ENCODE measurements at regions not wholly inside any gene's neighbourhood (a gene's known extent, or its start where the extent isn't known, plus 50 kb on each side); places are given as distances from the start of the nearest gene placed in this dataset.
A peak's percentile ranks its signal among the peaks of the same experiment; 100 is the strongest.

DNA sequence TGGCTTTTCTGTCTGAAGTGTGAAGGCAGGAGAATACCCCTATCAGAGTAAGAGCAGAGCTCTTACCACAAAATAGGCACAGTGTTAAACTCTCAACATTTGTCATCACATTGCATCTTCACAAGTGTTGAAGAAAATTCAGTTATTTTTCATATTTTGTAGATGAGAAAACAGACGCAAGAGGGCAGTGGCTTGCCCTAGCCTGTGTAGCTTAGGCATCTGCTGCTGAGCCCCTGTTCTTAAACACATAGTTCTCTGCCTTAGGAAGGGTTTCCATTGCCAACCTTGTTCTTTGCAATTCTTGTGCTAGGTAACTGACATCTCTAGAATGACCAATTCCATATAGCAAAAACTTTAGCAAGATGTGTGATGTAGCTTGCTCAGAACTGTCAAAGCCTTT lies 112.7 kb upstream of the RMDN2 start:
- DNase-seq, result no peak

DNA sequence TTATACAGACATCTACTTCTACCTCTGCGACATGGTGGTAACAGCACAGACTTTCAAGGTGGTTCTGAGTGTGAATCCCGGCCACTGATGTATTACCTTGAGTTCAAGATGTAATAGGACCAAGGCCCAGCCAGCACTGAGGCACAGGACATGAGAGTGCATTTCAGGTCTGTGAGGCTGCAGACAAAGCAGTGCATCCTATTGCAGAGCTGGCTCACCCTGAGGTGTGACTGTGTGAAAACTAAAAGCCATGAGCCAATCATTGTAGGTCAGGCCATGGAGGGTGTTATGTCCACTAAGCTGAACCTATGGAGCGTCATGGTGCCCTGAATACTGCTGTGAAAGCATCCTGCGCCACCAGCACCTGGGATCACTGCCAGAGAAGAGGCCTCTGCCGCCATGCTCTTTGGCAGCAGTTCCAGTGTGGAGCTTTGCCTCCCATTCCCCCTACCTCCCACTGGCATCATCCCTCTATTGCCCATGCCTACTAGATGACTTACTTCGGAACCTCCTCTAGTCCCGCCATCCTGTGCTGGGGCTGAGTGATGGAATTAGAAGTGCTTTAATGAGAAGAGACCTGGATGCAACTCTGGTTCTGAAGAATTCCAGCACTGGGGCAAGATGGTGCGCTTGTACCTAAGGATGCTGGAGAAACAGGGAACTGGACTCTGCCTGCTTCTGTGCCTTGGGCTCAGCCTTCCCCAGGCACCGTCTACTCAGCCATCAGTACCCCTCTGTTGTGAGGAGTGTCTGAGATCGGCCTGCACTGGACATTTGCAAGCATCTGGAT lies 112.0 kb upstream of the RMDN2 start:
- DNase-seq, result no peak

DNA sequence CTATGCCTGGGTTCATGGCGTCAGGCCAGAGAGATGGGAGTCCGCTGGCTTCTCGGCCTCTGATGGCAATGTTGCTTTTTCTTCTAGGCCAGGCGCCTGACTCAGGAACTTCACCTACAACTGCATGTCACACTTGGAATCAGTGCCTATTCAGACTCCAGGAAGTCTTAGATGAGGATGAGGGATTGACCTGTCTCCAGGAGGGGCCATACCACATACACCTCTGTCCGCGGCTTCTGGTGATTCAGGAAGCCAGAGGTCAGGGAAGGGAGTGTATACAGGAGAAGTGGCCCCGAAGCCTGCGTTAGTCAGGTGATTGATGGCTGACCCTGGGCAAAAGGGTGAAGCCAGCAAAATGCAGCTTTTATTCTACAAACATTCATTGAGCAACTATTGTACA lies 109.1 kb upstream of the RMDN2 start:
- no peak for DNase-seq

DNA sequence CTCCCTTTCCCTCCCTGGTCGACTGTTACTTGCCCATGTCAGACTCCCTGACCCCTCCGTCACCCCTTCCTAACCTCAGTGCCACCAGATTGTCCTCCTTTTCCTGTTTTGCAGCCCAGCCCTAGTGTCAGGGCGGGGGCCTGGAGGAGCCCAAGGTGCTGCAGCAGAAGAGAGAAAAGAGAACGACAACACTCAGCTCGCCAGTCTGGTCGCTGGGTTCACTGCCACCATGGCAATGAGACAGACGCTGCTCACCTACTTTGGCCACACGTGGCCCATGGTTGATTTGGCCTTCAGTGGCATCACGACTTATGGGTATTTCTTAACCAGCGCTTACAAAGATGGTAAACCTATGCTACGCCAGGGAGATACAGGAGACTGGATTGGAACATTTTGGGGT lies 108.4 kb upstream of the RMDN2 start:
- no peak for DNase-seq

DNA sequence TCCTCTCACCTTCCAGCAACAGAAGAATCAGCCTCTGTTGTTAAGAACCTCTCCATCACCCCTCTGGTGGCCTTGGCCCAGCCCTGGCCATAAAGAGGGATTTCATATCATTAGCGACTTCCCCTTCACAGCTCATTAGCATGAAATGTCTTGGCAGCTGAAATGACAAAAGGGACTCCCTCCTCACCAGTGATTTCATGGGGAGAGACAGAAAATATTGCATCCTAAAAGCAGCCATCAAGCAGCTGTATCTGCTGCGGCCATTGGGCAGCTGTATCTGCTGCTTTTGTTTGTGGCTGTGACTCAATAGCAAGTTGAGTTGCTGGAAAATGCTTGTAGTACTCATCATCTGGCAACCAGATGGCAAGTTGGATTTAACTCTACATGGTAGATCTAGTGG lies 105.9 kb upstream of the RMDN2 start:
- no peak for DNase-seq

GRCh38 chr2:37820471-37820986 lies 104.6 kb upstream of the RMDN2 start:
- no peak for DNase-seq

DNA sequence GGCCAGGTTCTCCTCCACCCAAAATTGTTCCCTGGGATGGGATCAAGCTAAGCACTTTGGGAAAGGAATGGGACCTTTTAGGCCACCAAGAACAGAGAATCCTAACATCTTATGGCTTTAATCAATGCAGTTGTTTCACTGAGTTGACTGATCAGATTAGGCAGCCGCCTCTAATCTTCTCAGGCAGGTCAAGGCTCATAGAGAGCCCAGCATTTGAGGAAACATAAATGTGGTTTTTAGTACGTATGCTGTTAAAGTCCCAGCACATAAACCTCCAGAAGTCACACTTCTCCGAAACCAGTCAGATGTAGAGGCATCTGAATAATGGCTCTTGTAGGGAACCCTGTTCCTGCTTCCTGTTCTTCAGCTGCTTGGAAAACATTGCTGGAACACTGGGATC lies 99.5 kb upstream of the RMDN2 start:
- no peak for DNase-seq

DNA sequence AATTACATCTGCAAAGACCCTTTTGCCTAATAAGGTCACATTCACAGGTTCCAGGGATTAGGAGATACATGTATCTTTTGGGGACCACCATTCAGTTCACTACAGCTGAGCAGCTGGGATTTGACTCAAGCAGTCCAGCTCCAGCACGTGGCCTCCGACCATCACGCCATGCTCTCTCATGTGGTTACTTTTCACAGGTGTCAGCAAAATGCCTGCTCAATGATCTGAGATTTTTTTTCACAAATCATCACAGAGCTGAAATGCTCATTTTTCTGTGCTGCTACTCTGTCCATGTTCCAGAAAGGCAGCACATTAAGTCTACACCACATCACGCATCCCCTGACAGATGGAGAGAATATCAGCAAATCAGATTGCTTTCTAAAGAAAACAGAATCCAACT lies 98.5 kb upstream of the RMDN2 start:
- DNase-seq, result no peak

GRCh38 chr2:37827455-37827854 lies 97.6 kb upstream of the RMDN2 start:
- no peak for DNase-seq

DNA sequence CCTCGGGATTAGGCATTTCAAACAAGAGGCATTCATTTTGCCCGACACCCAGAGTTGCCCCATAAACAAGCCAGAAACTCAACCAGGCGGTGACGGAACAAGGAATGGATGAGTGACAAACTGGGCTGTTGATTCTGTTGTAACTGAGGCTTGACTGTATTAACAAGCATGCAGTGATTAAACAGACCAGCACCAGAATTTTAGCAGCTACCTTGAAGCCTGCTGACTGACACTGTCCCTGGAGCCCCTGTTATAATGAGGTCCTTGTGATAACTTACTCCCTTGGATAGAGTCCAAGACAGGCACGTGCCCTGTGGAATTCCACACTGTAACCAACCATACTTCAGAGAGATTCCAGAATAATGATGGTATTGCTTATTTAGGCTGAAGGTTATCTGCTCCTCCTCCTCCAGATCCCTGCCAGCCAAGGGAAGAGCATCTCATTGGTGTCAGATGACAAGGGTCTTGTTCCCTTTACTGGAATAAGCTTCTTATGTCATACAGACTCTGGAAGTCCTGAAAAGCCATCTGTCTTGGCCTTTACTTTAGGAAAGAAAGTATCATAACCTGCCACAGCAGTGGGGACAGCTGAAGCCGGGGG lies 97.1 kb upstream of the RMDN2 start:
- DNase-seq, result peak; percentile 70

GRCh38 chr2:37829202-37829601 lies 95.9 kb upstream of the RMDN2 start:
- no peak for DNase-seq

GRCh38 chr2:37829616-37830395 lies 95.3 kb upstream of the RMDN2 start:
- no peak for DNase-seq

GRCh38 chr2:37830636-37831035 lies 94.5 kb upstream of the RMDN2 start:
- no peak for DNase-seq

DNA sequence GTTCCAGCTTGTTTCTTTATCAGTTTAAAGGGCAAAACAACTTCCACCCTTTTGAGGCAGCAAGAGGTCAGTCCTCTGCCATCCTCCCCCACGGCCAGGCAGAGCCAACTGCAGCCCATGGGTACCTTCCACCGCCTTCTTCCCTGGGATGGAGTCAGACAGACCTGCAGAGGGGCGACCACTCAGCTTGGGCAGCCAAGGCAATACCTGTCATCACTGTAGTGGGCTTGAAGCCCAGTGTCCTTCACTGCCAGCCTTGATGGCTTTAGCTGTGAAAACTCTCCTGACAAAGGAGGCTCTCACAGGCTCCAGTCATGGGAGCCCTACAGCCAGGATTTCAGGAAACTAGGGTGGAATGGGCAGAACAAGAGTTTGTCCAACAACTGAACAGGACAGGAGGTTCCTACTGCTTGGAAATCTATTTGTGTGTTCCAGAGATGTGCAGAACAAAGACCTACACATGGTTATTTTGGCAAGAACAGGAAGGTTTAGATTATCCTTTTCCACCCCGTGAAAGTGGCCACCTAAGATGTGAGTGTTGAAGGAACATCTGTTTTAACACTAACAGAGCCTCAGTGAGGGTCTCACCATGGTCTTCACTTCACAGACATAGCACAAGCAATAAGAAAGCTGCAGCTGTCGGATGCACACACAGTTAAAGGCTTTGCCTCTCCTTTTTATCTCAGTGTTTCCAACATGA lies 93.9 kb upstream of the RMDN2 start:
- DNase-seq, result no peak

- DNase-seq, result peak; percentile 34
Observed at GRCh38 chr2:37832590-37833197, 92.4 kb upstream of the RMDN2 start.

DNA sequence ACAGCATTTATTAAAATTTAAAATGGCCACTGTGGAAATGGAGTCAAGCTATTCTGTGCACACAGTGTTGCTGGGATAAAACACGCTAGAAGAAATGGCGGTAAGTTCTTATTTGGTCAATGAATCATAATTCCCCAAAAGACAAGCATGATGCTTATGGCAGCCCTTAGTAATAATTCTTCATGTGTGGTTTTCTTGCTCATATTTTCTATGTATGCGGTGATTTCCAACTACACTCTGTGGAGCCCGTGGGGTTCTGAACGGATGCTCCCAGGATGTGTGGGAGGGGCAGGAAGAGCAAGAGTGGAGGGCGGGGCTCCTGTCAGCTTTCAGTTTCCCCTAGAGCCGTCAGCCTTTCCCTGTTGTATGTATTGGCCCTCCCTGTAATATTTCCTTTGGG lies 91.7 kb upstream of the RMDN2 start:
- no peak for DNase-seq

DNA sequence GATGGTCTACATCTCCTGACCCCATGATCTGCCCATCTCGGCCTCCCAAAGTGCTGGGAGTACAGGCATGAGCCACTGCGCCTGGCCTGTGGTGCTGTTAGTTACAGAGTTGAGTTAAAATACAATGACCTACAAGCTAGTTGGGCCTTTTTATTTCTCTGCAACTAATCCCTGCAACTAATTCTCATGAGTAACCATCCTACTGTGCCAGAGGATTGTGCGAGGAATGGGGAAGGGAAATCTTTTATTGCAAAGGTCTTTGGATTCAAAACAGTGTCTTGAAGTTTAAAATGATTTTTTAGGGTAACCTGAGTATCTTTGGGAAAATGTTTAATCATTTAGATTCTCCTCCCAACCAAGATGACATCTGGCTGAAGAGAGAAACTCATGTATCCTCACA lies 88.8 kb upstream of the RMDN2 start:
- no peak for DNase-seq

DNA sequence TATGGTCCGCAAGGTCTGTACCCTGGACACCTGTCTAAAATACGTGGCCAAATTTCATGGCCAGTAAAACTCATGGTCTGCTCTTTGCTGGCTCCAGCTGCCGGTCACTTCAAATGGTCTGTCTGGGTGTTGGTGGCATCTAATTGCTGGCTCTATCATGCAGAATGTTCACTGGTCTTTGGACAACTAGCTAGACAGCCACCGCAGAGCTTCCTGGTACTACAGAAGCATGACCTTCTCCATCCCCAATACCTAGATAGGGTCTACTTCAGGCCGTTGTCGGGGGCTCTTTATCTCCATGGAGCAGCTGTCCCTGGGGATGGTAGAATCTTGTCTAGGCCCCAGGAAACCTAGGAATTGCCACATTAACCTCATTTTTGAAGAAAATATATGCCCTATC lies 88.4 kb upstream of the RMDN2 start:
- DNase-seq, result no peak

GRCh38 chr2:37837628-37838328 lies 87.3 kb upstream of the RMDN2 start:
- no peak for DNase-seq

DNA sequence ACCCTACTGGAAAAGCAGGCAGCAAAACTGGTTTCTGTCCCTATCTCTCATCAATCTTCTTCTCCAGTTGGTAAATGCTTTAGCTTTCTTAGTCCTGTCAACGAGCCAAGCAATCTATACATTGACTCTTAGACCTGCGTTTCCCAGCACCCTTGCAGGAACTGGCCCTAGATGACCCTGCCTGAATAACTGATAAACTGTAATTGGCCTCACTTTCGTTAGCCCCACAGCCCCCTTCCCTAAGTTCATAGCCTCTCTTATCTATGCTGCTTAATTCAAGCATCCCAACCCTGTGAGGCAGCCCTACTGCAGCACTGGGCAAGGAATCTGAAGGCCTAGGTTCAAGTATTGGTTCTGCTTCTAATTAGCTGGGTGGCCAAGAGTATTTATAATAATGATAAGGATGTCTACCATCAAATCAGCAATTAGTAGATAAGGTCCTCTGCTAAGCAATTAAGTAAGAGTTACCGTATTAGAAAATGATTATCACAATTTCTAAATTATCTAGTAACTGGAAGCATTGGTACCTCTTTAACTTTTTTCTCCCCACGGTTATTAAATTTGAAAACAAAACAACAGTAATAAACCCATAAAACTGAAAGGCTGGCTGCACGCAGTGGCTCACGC lies 86.4 kb upstream of the RMDN2 start:
- no peak for DNase-seq

DNA sequence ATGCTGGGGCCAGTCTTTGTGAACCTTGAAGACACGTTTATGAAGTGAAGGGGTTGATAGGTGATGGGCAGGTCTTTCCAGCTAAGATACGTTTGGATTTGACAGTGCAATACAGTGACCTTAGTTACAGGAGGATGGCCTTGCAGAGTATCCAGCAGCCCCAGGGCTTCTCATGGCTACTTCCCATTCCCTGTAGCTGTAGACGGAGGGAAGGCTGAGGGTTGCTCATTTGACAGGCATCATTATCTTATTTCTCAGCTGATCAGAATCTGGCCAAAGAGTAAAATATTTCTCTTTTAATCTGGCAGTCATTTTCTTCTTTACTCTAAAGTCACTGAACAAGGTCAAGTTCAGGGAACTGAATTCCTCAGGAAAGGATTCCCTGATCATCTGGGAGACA lies 85.1 kb upstream of the RMDN2 start:
- DNase-seq, result no peak
